ENCODE measurements at regions not wholly inside any gene's neighbourhood (a gene's known extent, or its start where the extent isn't known, plus 50 kb on each side); places are given as distances from the start of the nearest gene placed in this dataset.
A peak's percentile ranks its signal among the peaks of the same experiment; 100 is the strongest.

- Histone ChIP-seq H3K4me3 (no peak overlapping the region), H3K36me3 (no peaks in the 10 kb centered on the region), H3K27ac (no peak overlapping the region), H3K4me1 (peaks cover 0 to 11% (median 0%) of the 10 kb centered on the region in 3 donors), H3K27me3 (peaks cover 99% of the 10 kb centered on the region), H3K9me3 (no peaks in the 10 kb centered on the region)
- TF ChIP-seq EP300 (IDR thresholded peaks at IDR 0.05) (no peak), POLR2A (IDR thresholded peaks at IDR 0.05) (no peak), CTCF (IDR thresholded peaks at IDR 0.05) (no peak)
- ATAC-seq, result no peak
- 2% methylated on average over 12 to 27 of the region's 28 CpGs for WGBS, 2 donors (ENCODE audit: low coverage in 1 of 2)
Observed at GRCh38 chr6:27672113-27672799, 199.4 kb upstream of the ZNF184 start.

- ATAC-seq, result no peak
- 12% methylated on average over 2 to 10 of the region's 18 CpGs for WGBS, 2 donors (ENCODE audit: low coverage in 1 of 2)
- peak overlapping the region in 1 of 2 donors; percentile 9 for H3K4me3 ChIP-seq
- H3K27ac ChIP-seq, result no peak overlapping the region
- no peaks in the 10 kb centered on the region for H3K9me3 ChIP-seq
- TF ChIP-seq CTCF (IDR thresholded peaks at IDR 0.05) (no peak), POLR2AphosphoS5 (IDR thresholded peaks at IDR 0.05) (no peak), POLR2A (IDR thresholded peaks at IDR 0.05) (no peak), EP300 (IDR thresholded peaks at IDR 0.05) (no peak)
- H3K4me1 ChIP-seq, result peaks cover 0 to 11% (median 0%) of the 10 kb centered on the region in 3 donors
- H3K27me3 ChIP-seq, result peaks cover 100% of the 10 kb centered on the region
- H3K36me3 ChIP-seq, result no peaks in the 10 kb centered on the region
Observed at GRCh38 chr6:27669624-27670301, 196.9 kb upstream of the ZNF184 start.

GRCh38 chr6:27669295-27669623 is 196.4 kb upstream of the ZNF184 start:
- H3K27me3 ChIP-seq, result peaks cover 97% of the 10 kb centered on the region
- H3K36me3 ChIP-seq, result no peaks in the 10 kb centered on the region
- H3K4me1 ChIP-seq, result peaks cover 0 to 11% (median 0%) of the 10 kb centered on the region in 3 donors
- H3K9me3 ChIP-seq, result no peaks in the 10 kb centered on the region
- no peak for TF ChIP-seq CTCF (IDR thresholded peaks at IDR 0.05)
- TF ChIP-seq EP300 (IDR thresholded peaks at IDR 0.05), result no peak
- no peak for TF ChIP-seq POLR2A (IDR thresholded peaks at IDR 0.05)
- no peak for TF ChIP-seq POLR2AphosphoS5 (IDR thresholded peaks at IDR 0.05)
- ATAC-seq, result no peak
- H3K27ac ChIP-seq, result no peak overlapping the region
- peak overlapping the region in 1 of 2 donors; percentile 9 for H3K4me3 ChIP-seq
- 5 to 8% methylated on average over 11 of the region's 11 CpGs for WGBS, 2 donors (ENCODE audit: low coverage in 1 of 2)

GRCh38 chr6:27668442-27669294 is 195.8 kb upstream of the ZNF184 start:
- 3 to 9% methylated on average over 19 to 25 of the region's 36 CpGs for WGBS, 2 donors (ENCODE audit: low coverage in 1 of 2)
- no peak for TF ChIP-seq POLR2A (IDR thresholded peaks at IDR 0.05)
- TF ChIP-seq CTCF (IDR thresholded peaks at IDR 0.05), result no peak
- TF ChIP-seq EP300 (IDR thresholded peaks at IDR 0.05), result no peak
- TF ChIP-seq POLR2AphosphoS5 (IDR thresholded peaks at IDR 0.05), result no peak
- peak overlapping the region in 1 of 2 donors; percentile 9 for H3K4me3 ChIP-seq

More at GRCh38 chr6:27668442-27669294, 195.8 kb upstream of the ZNF184 start:
- Histone ChIP-seq H3K36me3 (no peaks in the 10 kb centered on the region), H3K27me3 (peaks cover 91% of the 10 kb centered on the region), H3K4me1 (peaks cover 0 to 11% (median 0%) of the 10 kb centered on the region in 3 donors), H3K27ac (no peak overlapping the region), H3K9me3 (no peaks in the 10 kb centered on the region)
- ATAC-seq, result no peak

All from gastroesophageal sphincter (tissue), 4 donors.